HCT116 (cell line): ENCODE measurements at regions not wholly inside any gene's neighbourhood (a gene's known extent, or its start where the extent isn't known, plus 50 kb on each side); places are given as distances from the start of the nearest gene placed in this dataset.

ENCODE experiments used
- ATAC-seq: fragments of 200-7000 bp; cut with Tn5 transposase; 2 replicates; pipeline ENCODE4 v1.9.1; 2020; ENCODE audit warnings: mild to moderate bottlenecking, moderate library complexity
- BruUV-seq: library from RNA; stranded (reverse); fragments of 400-500 nt; replicated peaks from 2 replicates; lab custom pipeline; 2021; lab: Mats Ljungman, UMichigan
- CTCF ChIA-PET: fragments of 300-600 bp; sonication (Branson Sonifier 250); formaldehyde crosslinking; loops from one replicate; lab custom pipeline; 2021; ENCODE audit warnings: antibody characterized with exemption; lab: Charles Lee
- POLR2A ChIA-PET: fragments of 300-600, 350-600 bp; sonication (Branson Sonifier 250); formaldehyde crosslinking; loops from one replicate; lab custom pipeline; 2021; ENCODE audit warnings: antibody characterized with exemption; lab: Charles Lee
- RAD21 ChIA-PET, 2 experiments: fragments of 300-600 bp; sonication (Branson Sonifier 250); formaldehyde crosslinking; loops; one replicate each; lab custom pipeline; 2023; ENCODE audit warnings: low total read pairs in 2 of 2; ENCODE audit not compliant: uncharacterized antibody in 2 of 2, unreplicated experiment in 2 of 2, low non-redundant PET in 1 of 2; lab: Charles Lee
- DNase-seq: peaks from one replicate; pipeline ENCODE4 v3.0.0-alpha.2; 2010; ENCODE audit warnings: low read depth, low spot score
- H2AFZ ChIP-seq: fragments of 200-600 bp; shearing (Covaris generic), sonication (generic); 2 replicates; pipeline ENCODE4 v1.6.1; 2017; ENCODE audit warnings: low read depth, mixed run types, mixed read lengths, antibody characterized with exemption, low read length; ENCODE audit not compliant: poor library complexity, severe bottlenecking
- H3K27ac ChIP-seq: 2 replicates; pipeline ENCODE4 v1.5.1; 2012; ENCODE audit warnings: low read depth, low read length
- H3K27me3 ChIP-seq: fragments of 200-600 bp; sonication (generic); 2 replicates; pipeline ENCODE4 v1.6.1; 2016; ENCODE audit warnings: mixed run types, low read length, mixed read lengths; ENCODE audit not compliant: insufficient read depth
- H3K36me3 ChIP-seq, 2 experiments: fragments of 200-500 bp in 1 of 2; fragments of 200-600 bp in 1 of 2; sonication (Bioruptor generic) in 1 of 2; sonication (generic) in 1 of 2; 2 replicates each; pipeline versions ENCODE4 v1.5.1 to v1.6.1; 2014 to 2016; ENCODE audit warnings: low read length in 2 of 2, inconsistent platforms in 1 of 2, mixed read lengths in 1 of 2, mixed run types in 1 of 2; ENCODE audit not compliant: insufficient read depth in 2 of 2, control insufficient read depth in 1 of 2
- H3K4me1 ChIP-seq, 2 experiments: fragments of 200-600 bp in 1 of 2; sonication (generic) in 1 of 2; 2 replicates each; pipeline versions ENCODE4 v1.5.1 to v1.6.1; 2012 to 2017; ENCODE audit warnings: low read length in 2 of 2, inconsistent platforms in 1 of 2, mild to moderate bottlenecking in 1 of 2, mixed read lengths in 1 of 2, mixed run types in 1 of 2, moderate library complexity in 1 of 2; ENCODE audit not compliant: insufficient read depth in 2 of 2, control insufficient read depth in 1 of 2
- H3K4me2 ChIP-seq: fragments of 200-600 bp; sonication (generic); 2 replicates; pipeline ENCODE4 v1.6.1; 2017; ENCODE audit warnings: mixed run types, low read length, mixed read lengths
- H3K4me3 ChIP-seq, 2 experiments: fragments of 200-600 bp in 1 of 2; sonication (generic) in 1 of 2; replicated peaks in 1 of 2; 2 replicates each; pipeline ENCODE4 v1.5.1; 2011 to 2016; ENCODE audit warnings: low read length in 2 of 2, control low read depth in 1 of 2, low read depth in 1 of 2, mild to moderate bottlenecking in 1 of 2, mixed read lengths in 1 of 2, mixed run types in 1 of 2
- H3K79me2 ChIP-seq: fragments of 200-600 bp; sonication (generic); 2 replicates; pipeline ENCODE4 v1.6.1; 2017; ENCODE audit warnings: mild to moderate bottlenecking, mixed run types, low read length, moderate library complexity, mixed read lengths; ENCODE audit not compliant: insufficient read depth
- H3K9ac ChIP-seq: fragments of 200-600 bp; sonication (generic); 2 replicates; pipeline ENCODE4 v1.6.1; 2016; ENCODE audit warnings: low read length, mixed read lengths
- H3K9me2 ChIP-seq: fragments of 200-600 bp; sonication (generic), shearing (Covaris generic); 2 replicates; pipeline ENCODE4 v1.6.1; 2017; ENCODE audit warnings: mixed run types, mild to moderate bottlenecking, moderate library complexity; ENCODE audit not compliant: insufficient read depth
- H3K9me3 ChIP-seq, 2 experiments: fragments of 200-500 bp in 1 of 2; fragments of 200-600 bp in 1 of 2; sonication (Bioruptor generic) in 1 of 2; sonication (generic) in 1 of 2; 2 replicates each; pipeline ENCODE4 v1.6.1; 2014 to 2017; ENCODE audit warnings: low read length in 2 of 2, mixed read lengths in 2 of 2, inconsistent platforms in 1 of 2, low read depth in 1 of 2, mild to moderate bottlenecking in 1 of 2, mixed run types in 1 of 2, moderate library complexity in 1 of 2; ENCODE audit not compliant: control insufficient read depth in 1 of 2, insufficient read depth in 1 of 2
- H4K20me1 ChIP-seq: fragments of 200-600 bp; sonication (generic), shearing (Covaris generic); 2 replicates; pipeline ENCODE4 v1.6.1; 2017; ENCODE audit warnings: mixed run types, mild to moderate bottlenecking, moderate library complexity; ENCODE audit not compliant: insufficient read depth
- CBX3 ChIP-seq: IDR thresholded peaks from 2 replicates; pipeline ENCODE4 v1.6.1; 2012; ENCODE audit warnings: low read depth
- CEBPB ChIP-seq: IDR thresholded peaks from 2 replicates; pipeline ENCODE4 v1.6.1; 2012; ENCODE audit warnings: low read depth
- ELF1 ChIP-seq: IDR thresholded peaks from 2 replicates; pipeline ENCODE4 v1.6.1; 2012; ENCODE audit warnings: low read depth, borderline replicate concordance
- EZH2 ChIP-seq: fragments of 200-600 bp; sonication (generic); IDR thresholded peaks from 2 replicates; pipeline ENCODE4 v1.6.1; 2017; ENCODE audit warnings: antibody characterized with exemption, mixed run types
- EZH2phosphoT487 ChIP-seq: fragments of 200-600 bp; IDR thresholded peaks from 2 replicates; pipeline ENCODE4 v1.6.1; 2018; ENCODE audit warnings: antibody characterized with exemption, borderline replicate concordance
- FOSL1 ChIP-seq: IDR thresholded peaks from 2 replicates; pipeline ENCODE4 v1.6.1; 2012; ENCODE audit warnings: low read depth
- JUND ChIP-seq: IDR thresholded peaks from 2 replicates; pipeline ENCODE4 v1.6.1; 2012
- MAX ChIP-seq: IDR thresholded peaks from 2 replicates; pipeline ENCODE4 v1.6.1; 2012
- POLR2AphosphoS5 ChIP-seq: IDR thresholded peaks from 2 replicates; pipeline ENCODE4 v1.6.1; 2011; ENCODE audit warnings: mild to moderate bottlenecking, low read depth, low read length, moderate library complexity
- SP1 ChIP-seq: IDR thresholded peaks from 2 replicates; pipeline ENCODE4 v1.6.1; 2012; ENCODE audit warnings: low read depth
- ZBTB33 ChIP-seq: IDR thresholded peaks from 2 replicates; pipeline ENCODE4 v1.6.1; 2011; ENCODE audit warnings: mild to moderate bottlenecking, low read length, moderate library complexity; ENCODE audit not compliant: insufficient replicate concordance; ENCODE audit errors: extremely low read depth
- ZNF274 ChIP-seq: fragments of 200-500 bp; sonication (Bioruptor generic); IDR thresholded peaks from 2 replicates; pipeline ENCODE4 v1.6.1; 2014; ENCODE audit warnings: mild to moderate bottlenecking, low read depth, low read length, inconsistent platforms
- intact Hi-C: fragments of 100-400 bp; cut with micrococcal nuclease; formaldehyde crosslinking; loops from 2 replicates; pipeline ENCODE4 v1.10.0; 2022
- TF ChIP-seq, protein P1 (sequence below): IDR thresholded peaks from 2 replicates; pipeline ENCODE4 v1.6.1; 2012

DNA sequence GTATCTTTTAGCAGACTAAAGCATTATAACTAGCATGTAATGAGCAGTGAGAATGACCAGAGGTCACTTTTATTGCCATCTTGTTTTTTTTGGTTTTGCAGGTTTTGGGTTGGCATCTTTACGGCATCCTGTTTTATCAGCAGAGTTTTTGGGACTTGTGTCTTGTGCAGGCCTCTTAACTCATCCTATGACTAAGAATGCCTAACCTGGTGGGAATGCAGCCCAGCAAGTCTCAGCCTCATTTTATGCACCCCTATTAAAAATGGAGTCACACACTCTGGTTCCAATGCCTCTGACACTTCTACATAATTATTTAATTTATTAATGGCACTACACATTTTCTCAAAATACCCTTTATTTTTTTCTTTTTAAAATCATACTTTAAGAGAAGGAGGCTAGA, 726.5 kb upstream of the RIOK2 start (continued):
- no peak for TF ChIP-seq ZBTB33
- no peak for TF ChIP-seq CBX3

DNA sequence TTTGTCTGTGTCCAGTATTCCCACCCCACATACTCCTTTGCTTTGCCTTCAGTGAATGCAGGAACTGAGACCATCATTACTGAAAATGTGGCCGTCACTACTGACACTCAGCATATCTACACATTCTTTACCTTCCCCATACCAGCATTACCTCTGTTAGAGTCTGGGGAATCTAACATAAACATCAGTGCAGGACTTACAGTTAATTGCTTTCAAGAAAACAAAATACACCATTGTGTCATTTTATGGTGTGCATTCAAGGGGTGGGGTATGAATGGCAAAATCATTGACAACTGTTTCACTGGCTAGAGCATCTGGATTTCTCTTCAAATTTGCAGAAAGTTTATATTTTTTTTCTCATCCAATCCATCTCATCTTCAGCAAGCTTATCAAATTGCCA, 731.4 kb upstream of the RIOK2 start:
- Histone ChIP-seq H4K20me1 (no peaks in the 10 kb centered on the region), H3K9me2 (no peaks in the 10 kb centered on the region), H3K27me3 (no peaks in the 10 kb centered on the region), H3K4me3 (no peak overlapping the region), H3K36me3 (no peaks in the 10 kb centered on the region), H3K4me1 (no peaks in the 10 kb centered on the region), H3K9ac (no peak overlapping the region), H3K4me2 (no peak overlapping the region), H3K9me3 (no peaks in the 10 kb centered on the region), H3K27ac (no peak overlapping the region), H3K79me2 (no peaks in the 10 kb centered on the region), H2AFZ (no peak overlapping the region)
- no peak for TF ChIP-seq ZBTB33
- no peak for TF ChIP-seq ELF1
- TF ChIP-seq EZH2: no peak
- no peak for TF ChIP-seq POLR2AphosphoS5
- no peak for TF ChIP-seq CEBPB
- TF ChIP-seq ZNF274: no peak
- TF ChIP-seq SP1: no peak
- no peak for TF ChIP-seq MAX
- TF ChIP-seq EZH2phosphoT487: no peak
- TF ChIP-seq, protein P1, sequence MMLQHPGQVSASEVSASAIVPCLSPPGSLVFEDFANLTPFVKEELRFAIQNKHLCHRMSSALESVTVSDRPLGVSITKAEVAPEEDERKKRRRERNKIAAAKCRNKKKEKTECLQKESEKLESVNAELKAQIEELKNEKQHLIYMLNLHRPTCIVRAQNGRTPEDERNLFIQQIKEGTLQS: no peak
- no peak for TF ChIP-seq JUND
- TF ChIP-seq FOSL1: no peak
- RAD21 ChIA-PET: no interaction called here
- intact Hi-C loops: no loop called here
- ATAC-seq (no peak), DNase-seq (no peak)
- POLR2A ChIA-PET: no interaction called here
- CTCF ChIA-PET: no interaction called here
- no TSS peak for BruUV-seq
